Calu3 (cell line): ENCODE measurements at regions not wholly inside any gene's neighbourhood (a gene's known extent, or its start where the extent isn't known, plus 50 kb on each side); places are given as distances from the start of the nearest gene placed in this dataset.

Source experiments
- BruUV-seq: library from RNA; stranded (reverse); fragments of 400-500 nt; replicated peaks from 2 replicates; lab custom pipeline; 2021; lab: Mats Ljungman, UMichigan
- CTCF ChIA-PET: fragments of 300-600 bp; sonication (Branson Sonifier 250); formaldehyde crosslinking; loops from one replicate; lab custom pipeline; 2022; ENCODE audit warnings: antibody characterized with exemption; lab: Charles Lee
- DNase-seq: peaks from one replicate; pipeline ENCODE4 v3.0.0; 2022
- H3K27ac Mint-ChIP-seq: one replicate; pipeline ENCODE4 v1.8.0; 2022; ENCODE audit warnings: mixed read lengths; ENCODE audit not compliant: unreplicated experiment
- H3K27me3 Mint-ChIP-seq: one replicate; pipeline ENCODE4 v1.8.0; 2022; ENCODE audit warnings: mixed read lengths; ENCODE audit not compliant: unreplicated experiment
- H3K36me3 Mint-ChIP-seq: one replicate; pipeline ENCODE4 v1.8.0; 2022; ENCODE audit warnings: mild to moderate bottlenecking, moderate library complexity, mixed read lengths; ENCODE audit not compliant: insufficient read depth, unreplicated experiment
- H3K4me1 Mint-ChIP-seq: one replicate; pipeline ENCODE4 v1.8.0; 2022; ENCODE audit warnings: mild to moderate bottlenecking, low read depth, mixed read lengths; ENCODE audit not compliant: unreplicated experiment
- H3K4me3 Mint-ChIP-seq: one replicate; pipeline ENCODE4 v1.8.0; 2022; ENCODE audit warnings: mild to moderate bottlenecking, low read depth, moderate library complexity, mixed read lengths; ENCODE audit not compliant: unreplicated experiment
- H3K9me3 Mint-ChIP-seq: one replicate; pipeline ENCODE4 v1.8.0; 2022; ENCODE audit warnings: low read depth, mixed read lengths; ENCODE audit not compliant: unreplicated experiment
- CTCF ChIP-seq: fragments of 200-600 bp; IDR thresholded peaks from one replicate; pipeline ENCODE4 v1.8.0; 2022; ENCODE audit warnings: antibody characterized with exemption; ENCODE audit not compliant: unreplicated experiment
- intact Hi-C: fragments of 100-400 bp; cut with micrococcal nuclease; formaldehyde crosslinking; loops from one replicate; pipeline ENCODE4 v1.10.0; 2022; ENCODE audit not compliant: unreplicated experiment

- TF ChIP-seq CTCF, result no peak
- no peak overlapping the region for H3K27ac Mint-ChIP-seq
- H3K27me3 Mint-ChIP-seq, result no peaks in the 10 kb centered on the region
- H3K4me3 Mint-ChIP-seq, result no peak overlapping the region
- BruUV-seq, result no TSS peak
- no peak for DNase-seq
- intact Hi-C loops, result no loop called here
- H3K9me3 Mint-ChIP-seq, result no peaks in the 10 kb centered on the region
- CTCF ChIA-PET, result interaction anchor here (0.6 kb wide), 1 partner anchor 11 kb away, joined by 4 read pairs; no protein-coding TSS in a partner anchor
- no peaks in the 10 kb centered on the region for H3K36me3 Mint-ChIP-seq
- H3K4me1 Mint-ChIP-seq, result no peaks in the 10 kb centered on the region
These were observed 98.1 kb upstream of the MAX start for GRCh38 chr14:65200454-65200853.

GRCh38 chr14:65203574-65203973 is 101.3 kb upstream of the MAX start:
- DNase-seq, result no peak
- intact Hi-C loops, result no loop called here

GRCh38 chr14:65204056-65204455 is 101.7 kb upstream of the MAX start:
- no peaks in the 10 kb centered on the region for H3K27me3 Mint-ChIP-seq
- TF ChIP-seq CTCF, result no peak
- no peaks in the 10 kb centered on the region for H3K36me3 Mint-ChIP-seq
- CTCF ChIA-PET, result no interaction called here
- DNase-seq, result no peak
- H3K9me3 Mint-ChIP-seq, result no peaks in the 10 kb centered on the region
- no peak overlapping the region for H3K4me3 Mint-ChIP-seq
- BruUV-seq, result no TSS peak
- H3K27ac Mint-ChIP-seq, result no peak overlapping the region
- intact Hi-C loops, result no loop called here
- H3K4me1 Mint-ChIP-seq, result no peaks in the 10 kb centered on the region

More at GRCh38 chr14:65203574-65203973, 101.3 kb upstream of the MAX start:
- Mint-ChIP-seq H3K36me3 (no peaks in the 10 kb centered on the region), H3K27me3 (no peaks in the 10 kb centered on the region), H3K27ac (no peak overlapping the region), H3K9me3 (no peaks in the 10 kb centered on the region), H3K4me3 (no peak overlapping the region), H3K4me1 (no peaks in the 10 kb centered on the region)
- TF ChIP-seq CTCF, result no peak
- BruUV-seq, result no TSS peak
- CTCF ChIA-PET, result no interaction called here

DNA sequence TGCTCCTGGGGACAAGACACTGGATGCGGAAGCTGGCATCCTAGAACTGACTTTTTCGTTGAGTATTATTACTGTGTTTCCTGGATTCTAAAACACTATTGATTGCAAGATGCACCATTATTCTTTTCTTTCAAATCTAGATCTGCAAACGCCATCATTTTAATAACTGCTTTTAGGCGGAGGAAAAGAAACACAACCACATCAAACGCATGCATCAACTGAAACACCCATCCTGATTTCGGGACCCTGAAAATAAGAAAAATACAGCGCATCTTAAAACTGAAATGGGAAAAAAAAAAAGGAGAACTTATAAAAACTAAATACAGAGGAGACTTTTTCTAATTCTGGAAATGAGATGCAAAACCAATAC is 103.7 kb upstream of the MAX start:
- H3K27ac Mint-ChIP-seq, result no peak overlapping the region
- no peak for TF ChIP-seq CTCF
- CTCF ChIA-PET, result no interaction called here
- H3K4me3 Mint-ChIP-seq, result no peak overlapping the region
- intact Hi-C loops, result no loop called here
- H3K27me3 Mint-ChIP-seq, result no peaks in the 10 kb centered on the region
- no peaks in the 10 kb centered on the region for H3K9me3 Mint-ChIP-seq
- no TSS peak for BruUV-seq
- DNase-seq, result no peak
- H3K36me3 Mint-ChIP-seq, result no peaks in the 10 kb centered on the region
- peaks cover 9% of the 10 kb centered on the region for H3K4me1 Mint-ChIP-seq
